Spleen (tissue), 11 donors: ENCODE measurements at regions not wholly inside any gene's neighbourhood (a gene's known extent, or its start where the extent isn't known, plus 50 kb on each side); places are given as distances from the start of the nearest gene placed in this dataset.

ENCODE experiments used
- DNase-seq: peaks from one replicate; pipeline ENCODE4 v3.0.0-alpha.2; 2020
- H3K27ac ChIP-seq, 8 donors: fragments of 200-600 bp; sonication (generic) in 7 of 8; 1 replicate in 4 of 8; 2 replicates in 4 of 8; pipeline versions ENCODE4 v1.5.0 to v1.8.0; 2016 to 2021; ENCODE audit warnings: inconsistent platforms in 4 of 8, mild to moderate bottlenecking in 4 of 8, moderate library complexity in 1 of 8
- H3K27me3 ChIP-seq, 7 donors: fragments of 200-600 bp; sonication (generic) in 6 of 7; replicated peaks in 1 of 7; 1 replicate in 4 of 7; 2 replicates in 3 of 7; pipeline versions ENCODE4 v1.5.0 to v1.8.0; 2016 to 2021; ENCODE audit warnings: inconsistent platforms in 3 of 7, mild to moderate bottlenecking in 1 of 7
- H3K36me3 ChIP-seq, 6 donors: fragments of 200-600 bp; sonication (generic) in 5 of 6; 1 replicate in 4 of 6; 2 replicates in 2 of 6; pipeline versions ENCODE4 v1.5.0 to v1.8.0; 2016 to 2021; ENCODE audit warnings: inconsistent platforms in 2 of 6
- H3K4me1 ChIP-seq, 6 donors: fragments of 200-600 bp; sonication (generic) in 5 of 6; 1 replicate in 3 of 6; 2 replicates in 3 of 6; pipeline versions ENCODE4 v1.5.0 to v1.8.0; 2016 to 2021; ENCODE audit warnings: inconsistent platforms in 3 of 6
- H3K4me3 ChIP-seq, 8 donors: fragments of 200-600 bp; sonication (generic) in 7 of 8; 1 replicate in 4 of 8; 2 replicates in 4 of 8; pipeline versions ENCODE4 v1.5.0 to v1.8.0; 2016 to 2021; ENCODE audit warnings: inconsistent platforms in 4 of 8, mild to moderate bottlenecking in 4 of 8, moderate library complexity in 2 of 8
- H3K9me3 ChIP-seq, 8 donors: fragments of 200-600 bp; sonication (generic) in 7 of 8; 1 replicate in 4 of 8; 2 replicates in 4 of 8; pipeline versions ENCODE4 v1.5.0 to v1.8.0; 2016 to 2021; ENCODE audit warnings: inconsistent platforms in 4 of 8
- POLR2A ChIP-seq, 3 donors: fragments of 450-650 bp; IDR thresholded peaks; one replicate each; pipeline ENCODE4 v1.5.1; 2017; ENCODE audit warnings: antibody characterized with exemption in 3 of 3, mild to moderate bottlenecking in 1 of 3
- POLR2AphosphoS5 ChIP-seq, 3 donors: sonication (generic); formaldehyde crosslinking; IDR thresholded peaks; one replicate each; pipeline ENCODE4 v1.5.1; 2017; ENCODE audit warnings: antibody characterized with exemption in 3 of 3
- WGBS, 5 donors: extraction: QIAGEN DNeasy Blood & Tissue Kit in 3 of 5; methylation state at CpG; one replicate each; pipeline versions ENCODE4 v1.1.5 to v1.1.7; 2013 to 2018; 5-methylcytosine and 5-hydroxymethylcytosine counted together
- intact Hi-C: fragments of 100-400 bp; cut with DNase I; formaldehyde crosslinking; loops from one replicate; pipeline ENCODE4 v1.15.0; 2023; ENCODE audit warnings: low total_unique reads
- TF ChIP-seq, protein P1 (sequence below), 11 experiments: fragments of 200-600 bp in 7 of 11; fragments of 450-650 bp in 4 of 11; sonication (generic) in 4 of 11; IDR thresholded peaks in 8 of 11; conservative IDR thresholded peaks in 3 of 11; 1 replicate in 7 of 11; 2 replicates in 4 of 11; pipeline versions ENCODE4 v1.4.0 to v1.8.0; 2016 to 2021; ENCODE audit warnings: antibody characterized with exemption in 11 of 11, inconsistent platforms in 4 of 11, mild to moderate bottlenecking in 1 of 11
- donor health status: healthy with polysubstance abuse.
- donor health status: DM: no; HTN: no; CAD: no; lungs with moderate emphysema.
- donor health status: DM: no; HTN: no; CAD: no.
- donor health status: Bipolar disorder and iron deficiency.
- donor health status: healthy.
- donor health status: DM: no; HTN: no; CAD: no.
- donor health status: DM: yes; HTN: yes; CAD: no.

DNA sequence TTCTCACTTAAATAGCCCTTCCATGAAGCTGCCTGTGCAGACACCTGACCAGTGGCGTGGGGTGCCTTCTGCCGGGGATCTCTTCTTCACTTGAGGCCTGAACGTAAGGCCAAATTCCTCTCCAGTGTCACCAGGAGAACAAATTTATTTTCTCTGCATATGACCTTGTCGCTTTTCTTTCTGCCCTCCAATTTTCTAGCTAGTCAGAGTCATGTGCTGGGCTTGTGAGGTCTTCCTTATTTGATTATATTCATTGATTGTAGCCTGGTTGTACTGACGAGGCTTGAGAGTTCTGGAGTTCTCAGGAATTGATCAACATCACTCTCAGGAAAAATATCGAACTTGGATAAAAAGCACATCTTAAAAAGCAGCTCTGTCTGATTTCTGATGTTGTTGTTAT, 255.7 kb downstream of the BUB3 start:
- DNase-seq: no peak
- TF ChIP-seq POLR2AphosphoS5 (IDR thresholded peaks at IDR 0.05): no peak
- TF ChIP-seq, protein P1, sequence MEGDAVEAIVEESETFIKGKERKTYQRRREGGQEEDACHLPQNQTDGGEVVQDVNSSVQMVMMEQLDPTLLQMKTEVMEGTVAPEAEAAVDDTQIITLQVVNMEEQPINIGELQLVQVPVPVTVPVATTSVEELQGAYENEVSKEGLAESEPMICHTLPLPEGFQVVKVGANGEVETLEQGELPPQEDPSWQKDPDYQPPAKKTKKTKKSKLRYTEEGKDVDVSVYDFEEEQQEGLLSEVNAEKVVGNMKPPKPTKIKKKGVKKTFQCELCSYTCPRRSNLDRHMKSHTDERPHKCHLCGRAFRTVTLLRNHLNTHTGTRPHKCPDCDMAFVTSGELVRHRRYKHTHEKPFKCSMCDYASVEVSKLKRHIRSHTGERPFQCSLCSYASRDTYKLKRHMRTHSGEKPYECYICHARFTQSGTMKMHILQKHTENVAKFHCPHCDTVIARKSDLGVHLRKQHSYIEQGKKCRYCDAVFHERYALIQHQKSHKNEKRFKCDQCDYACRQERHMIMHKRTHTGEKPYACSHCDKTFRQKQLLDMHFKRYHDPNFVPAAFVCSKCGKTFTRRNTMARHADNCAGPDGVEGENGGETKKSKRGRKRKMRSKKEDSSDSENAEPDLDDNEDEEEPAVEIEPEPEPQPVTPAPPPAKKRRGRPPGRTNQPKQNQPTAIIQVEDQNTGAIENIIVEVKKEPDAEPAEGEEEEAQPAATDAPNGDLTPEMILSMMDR (IDR thresholded peaks at IDR 0.05 in 8 of 11, conservative IDR thresholded peaks at IDR 0.05 in 3 of 11): no peak
- no peak for TF ChIP-seq POLR2A (IDR thresholded peaks at IDR 0.05)
- no peaks in the 10 kb centered on the region for H3K4me1 ChIP-seq
- intact Hi-C loops: no loop called here
- 82 to 91% (median 86%) methylated on average over 6 of the region's 6 CpGs for WGBS, 5 donors
- H3K27me3 ChIP-seq: no peaks in the 10 kb centered on the region
- no peak overlapping the region for H3K4me3 ChIP-seq
- peaks cover 0 to 11% (median 6%) of the 10 kb centered on the region in 8 donors for H3K9me3 ChIP-seq
- H3K36me3 ChIP-seq: no peaks in the 10 kb centered on the region
- H3K27ac ChIP-seq: no peak overlapping the region

DNA sequence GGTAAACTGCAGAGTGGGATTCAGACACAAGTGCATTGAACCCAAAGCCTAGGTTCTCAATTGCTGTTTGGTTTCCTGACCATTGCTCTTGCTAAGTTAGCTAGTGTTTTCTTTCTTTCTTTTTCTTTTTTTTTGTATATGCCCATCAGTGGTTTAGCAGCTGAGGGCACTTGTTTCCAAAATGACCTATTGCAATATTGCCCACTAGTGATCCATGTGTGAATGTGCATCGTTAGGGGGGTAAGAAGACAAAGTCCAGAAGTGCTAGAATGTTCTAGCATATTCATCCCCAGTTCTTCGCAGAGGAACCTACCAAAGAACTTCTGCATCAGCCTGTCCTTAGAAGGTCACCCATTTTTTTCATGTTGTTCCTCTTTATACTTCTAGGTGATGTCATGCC, 252.8 kb upstream of the GPR26 start:
- TF ChIP-seq POLR2AphosphoS5 (IDR thresholded peaks at IDR 0.05): no peak
- TF ChIP-seq, protein P1 (IDR thresholded peaks at IDR 0.05 in 8 of 11, conservative IDR thresholded peaks at IDR 0.05 in 3 of 11): no peak
- TF ChIP-seq POLR2A (IDR thresholded peaks at IDR 0.05): no peak
- H3K4me1 ChIP-seq: no peaks in the 10 kb centered on the region
- H3K27ac ChIP-seq: no peak overlapping the region
- intact Hi-C loops: no loop called here
- H3K9me3 ChIP-seq: no peaks in the 10 kb centered on the region
- no peak overlapping the region for H3K4me3 ChIP-seq
- WGBS, 5 donors: 82 to 97% (median 88%) methylated on average over 2 of the region's 2 CpGs
- no peaks in the 10 kb centered on the region for H3K36me3 ChIP-seq
- H3K27me3 ChIP-seq: peaks cover 0 to 6% (median 0%) of the 10 kb centered on the region in 7 donors
- no peak for DNase-seq

DNA sequence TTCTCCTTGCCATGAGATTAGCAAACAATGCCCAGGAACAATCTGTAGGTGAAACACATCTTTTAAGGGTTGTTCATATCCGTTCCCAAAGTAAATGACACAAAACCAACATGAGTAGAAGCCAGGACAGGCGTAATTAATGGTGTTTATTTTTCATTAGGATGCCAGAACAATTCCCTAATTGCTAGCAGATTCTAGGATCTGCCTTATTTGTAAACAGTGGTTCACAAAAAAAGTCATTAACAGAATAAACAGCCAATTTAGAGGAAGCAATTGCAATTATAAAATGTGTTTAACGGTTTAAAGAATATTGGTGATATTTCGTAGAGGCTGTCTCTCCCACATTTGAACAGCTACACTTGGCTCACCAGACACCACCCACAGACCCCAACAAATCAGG, 250.6 kb upstream of the GPR26 start:
- no peaks in the 10 kb centered on the region for H3K4me1 ChIP-seq
- H3K4me3 ChIP-seq: no peak overlapping the region
- no peaks in the 10 kb centered on the region for H3K9me3 ChIP-seq
- H3K36me3 ChIP-seq: no peaks in the 10 kb centered on the region
- intact Hi-C loops: no loop called here
- WGBS, 5 donors: 81 to 89% (median 87%) methylated on average over 4 of the region's 4 CpGs
- TF ChIP-seq, protein P1 (IDR thresholded peaks at IDR 0.05 in 8 of 11, conservative IDR thresholded peaks at IDR 0.05 in 3 of 11): no peak
- TF ChIP-seq POLR2AphosphoS5 (IDR thresholded peaks at IDR 0.05) (no peak), POLR2A (IDR thresholded peaks at IDR 0.05) (no peak)
- DNase-seq: no peak
- peaks cover 0 to 6% (median 0%) of the 10 kb centered on the region in 7 donors for H3K27me3 ChIP-seq
- H3K27ac ChIP-seq: no peak overlapping the region

DNA sequence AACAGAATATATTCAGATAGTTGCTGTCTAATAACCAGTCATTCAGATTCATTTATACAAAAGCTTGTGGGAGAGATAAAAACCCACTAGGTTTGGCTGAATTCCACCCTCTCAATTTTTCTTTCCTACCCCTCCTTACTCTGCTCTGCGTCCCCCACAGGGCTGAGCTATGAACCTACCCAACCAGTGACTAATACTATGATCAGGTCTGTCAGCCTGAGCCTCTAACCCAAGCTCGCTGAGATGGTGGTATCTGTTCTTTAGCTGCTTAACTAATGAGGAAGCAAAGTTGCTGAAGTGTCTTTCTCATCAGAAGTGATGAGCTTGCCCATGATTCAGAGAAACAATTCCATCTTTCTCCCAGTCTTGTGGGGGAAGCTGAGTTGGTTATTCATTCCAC, 248.7 kb upstream of the GPR26 start:
- intact Hi-C loops: no loop called here
- Histone ChIP-seq H3K4me3 (no peak overlapping the region), H3K27ac (no peak overlapping the region), H3K4me1 (no peaks in the 10 kb centered on the region), H3K27me3 (peaks cover 0 to 6% (median 0%) of the 10 kb centered on the region in 7 donors), H3K36me3 (no peaks in the 10 kb centered on the region), H3K9me3 (no peaks in the 10 kb centered on the region)
- no peak for DNase-seq
- TF ChIP-seq POLR2AphosphoS5 (IDR thresholded peaks at IDR 0.05): no peak
- TF ChIP-seq POLR2A (IDR thresholded peaks at IDR 0.05): no peak
- TF ChIP-seq, protein P1 (IDR thresholded peaks at IDR 0.05 in 8 of 11, conservative IDR thresholded peaks at IDR 0.05 in 3 of 11): no peak
- 65 to 96% (median 79%) methylated on average over 2 of the region's 2 CpGs for WGBS, 5 donors
